GM23338 (cell line): ENCODE measurements at regions not wholly inside any gene's neighbourhood (a gene's known extent, or its start where the extent isn't known, plus 50 kb on each side); places are given as distances from the start of the nearest gene placed in this dataset.
A peak's percentile ranks its signal among the peaks of the same experiment; 100 is the strongest.

ENCODE experiments used
- ATAC-seq: fragments of 200-7000 bp; cut with Tn5 transposase; 3 replicates; pipeline ENCODE4 v1.9.1; 2020
- DNase-seq: peaks from one replicate; pipeline ENCODE4 v3.0.0-alpha.2; 2015; ENCODE audit warnings: low spot score
- H2AFZ ChIP-seq: fragments of 200-600 bp; sonication (generic); 2 replicates; pipeline ENCODE4 v1.8.0; 2016; ENCODE audit warnings: antibody characterized with exemption, mild to moderate bottlenecking, moderate library complexity
- H3F3A ChIP-seq: fragments of 200-600 bp; sonication (generic); replicated peaks from 2 replicates; pipeline ENCODE4 v1.8.0; 2017; ENCODE audit warnings: antibody characterized with exemption, mixed run types, low read depth
- H3K27ac ChIP-seq: fragments of 200-600 bp; sonication (generic); 2 replicates; pipeline ENCODE4 v1.6.1; 2016; ENCODE audit warnings: low read depth
- H3K27me3 ChIP-seq: fragments of 200-600 bp; sonication (generic); 2 replicates; pipeline ENCODE4 v1.8.0; 2016; ENCODE audit warnings: mild to moderate bottlenecking, mixed run types, moderate library complexity; ENCODE audit not compliant: insufficient read depth
- H3K36me3 ChIP-seq: fragments of 200-600 bp; sonication (generic); 2 replicates; pipeline ENCODE4 v1.8.0; 2016; ENCODE audit warnings: mild to moderate bottlenecking; ENCODE audit not compliant: insufficient read depth
- H3K4me1 ChIP-seq: fragments of 200-600 bp; sonication (generic); 2 replicates; pipeline ENCODE4 v1.8.0; 2016; ENCODE audit warnings: mild to moderate bottlenecking, moderate library complexity; ENCODE audit not compliant: insufficient read depth
- H3K4me2 ChIP-seq: fragments of 200-600 bp; sonication (generic); 2 replicates; pipeline ENCODE4 v1.7.1; 2017; ENCODE audit warnings: mixed run types
- H3K4me3 ChIP-seq: fragments of 200-600 bp; sonication (generic); 2 replicates; pipeline ENCODE4 v1.6.1; 2016; ENCODE audit warnings: mixed run types
- H3K79me2 ChIP-seq: fragments of 200-600 bp; sonication (generic); replicated peaks from 2 replicates; pipeline ENCODE4 v1.8.0; 2017; ENCODE audit warnings: mild to moderate bottlenecking; ENCODE audit not compliant: insufficient read depth
- H3K9me2 ChIP-seq: fragments of 200-600 bp; sonication (generic); 2 replicates; pipeline ENCODE4 v1.8.0; 2017; ENCODE audit not compliant: insufficient read depth
- H4K20me1 ChIP-seq: fragments of 200-600 bp; sonication (generic); replicated peaks from 2 replicates; pipeline ENCODE4 v1.8.0; 2017; ENCODE audit warnings: mild to moderate bottlenecking; ENCODE audit not compliant: insufficient read depth
- H3K27ac Mint-ChIP-seq: 2 replicates; pipeline ENCODE4 v1.8.0; 2020; ENCODE audit warnings: inconsistent platforms, mild to moderate bottlenecking, moderate library complexity, mixed read lengths
- H3K27me3 Mint-ChIP-seq: 3 replicates; pipeline ENCODE4 v1.8.0; 2022; ENCODE audit warnings: low read depth, mild to moderate bottlenecking, moderate library complexity, mixed read lengths, inconsistent platforms; ENCODE audit not compliant: insufficient read depth, poor library complexity
- H3K36me3 Mint-ChIP-seq: 3 replicates; pipeline ENCODE4 v1.8.0; 2021; ENCODE audit warnings: low read depth, mild to moderate bottlenecking, inconsistent platforms, moderate library complexity, mixed read lengths
- H3K4me1 Mint-ChIP-seq: 3 replicates; pipeline ENCODE4 v1.8.0; 2020; ENCODE audit warnings: mild to moderate bottlenecking, inconsistent platforms, mixed read lengths
- H3K4me3 Mint-ChIP-seq: 3 replicates; pipeline ENCODE4 v1.8.0; 2021; ENCODE audit warnings: moderate library complexity, mild to moderate bottlenecking, inconsistent platforms, mixed read lengths
- H3K9me3 Mint-ChIP-seq: 3 replicates; pipeline ENCODE4 v1.8.0; 2020; ENCODE audit warnings: moderate library complexity, mild to moderate bottlenecking, inconsistent platforms, mixed read lengths
- CREB1 ChIP-seq: fragments of 250-450 bp; sonication (Bioruptor Pico); IDR thresholded peaks from 2 replicates; pipeline ENCODE4 v1.5.0; 2020; ENCODE audit warnings: low read depth, mild to moderate bottlenecking, moderate library complexity
- EZH2 ChIP-seq: fragments of 200-600 bp; sonication (generic); IDR thresholded peaks from one replicate; pipeline ENCODE4 v1.8.0; 2017; ENCODE audit warnings: antibody characterized with exemption, mild to moderate bottlenecking, low read depth; ENCODE audit not compliant: unreplicated experiment
- JUNB ChIP-seq: IDR thresholded peaks from one replicate; pipeline ENCODE4 v1.6.1; 2016; ENCODE audit warnings: antibody characterized with exemption; ENCODE audit not compliant: unreplicated experiment
- POLR2AphosphoS5 ChIP-seq: IDR thresholded peaks from 2 replicates; pipeline ENCODE4 v1.6.1; 2016; ENCODE audit warnings: antibody characterized with exemption, low read depth
- REST ChIP-seq: IDR thresholded peaks from one replicate; pipeline ENCODE4 v1.6.1; 2018; ENCODE audit warnings: antibody characterized with exemption; ENCODE audit not compliant: unreplicated experiment
- STAT1 ChIP-seq: IDR thresholded peaks from one replicate; pipeline ENCODE4 v1.6.1; 2016; ENCODE audit warnings: antibody characterized with exemption; ENCODE audit not compliant: unreplicated experiment
- TF ChIP-seq, protein P1 (sequence below): IDR thresholded peaks from 2 replicates; pipeline ENCODE4 v1.6.1; 2016; ENCODE audit warnings: antibody characterized with exemption

- no peaks in the 10 kb centered on the region; the same call in 1 of the 2 replicates for H4K20me1 ChIP-seq
- Mint-ChIP-seq H3K4me3 (peak overlapping the region; percentile 57), H3K4me1 (peaks cover 48% of the 10 kb centered on the region), H3K27ac (no peak overlapping the region), H3K27me3 (peaks cover 100% of the 10 kb centered on the region), H3K9me3 (peaks cover 6% of the 10 kb centered on the region; the same call in 1 of the 3 replicates), H3K36me3 (no peaks in the 10 kb centered on the region)
- H3K4me3 ChIP-seq: peak overlapping the region; percentile 60
- H3K9me2 ChIP-seq: no peaks in the 10 kb centered on the region
- no peak overlapping the region for H3K27ac ChIP-seq
- H2AFZ ChIP-seq: no peak overlapping the region
- TF ChIP-seq, protein P1, sequence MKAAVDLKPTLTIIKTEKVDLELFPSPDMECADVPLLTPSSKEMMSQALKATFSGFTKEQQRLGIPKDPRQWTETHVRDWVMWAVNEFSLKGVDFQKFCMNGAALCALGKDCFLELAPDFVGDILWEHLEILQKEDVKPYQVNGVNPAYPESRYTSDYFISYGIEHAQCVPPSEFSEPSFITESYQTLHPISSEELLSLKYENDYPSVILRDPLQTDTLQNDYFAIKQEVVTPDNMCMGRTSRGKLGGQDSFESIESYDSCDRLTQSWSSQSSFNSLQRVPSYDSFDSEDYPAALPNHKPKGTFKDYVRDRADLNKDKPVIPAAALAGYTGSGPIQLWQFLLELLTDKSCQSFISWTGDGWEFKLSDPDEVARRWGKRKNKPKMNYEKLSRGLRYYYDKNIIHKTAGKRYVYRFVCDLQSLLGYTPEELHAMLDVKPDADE: no peak
- TF ChIP-seq STAT1 (no peak), REST (no peak), EZH2 (peak; percentile 60), JUNB (no peak), POLR2AphosphoS5 (no peak)
- H3K79me2 ChIP-seq: no peaks in the 10 kb centered on the region
- H3K4me1 ChIP-seq: peaks cover 51% of the 10 kb centered on the region
- peak overlapping the region; percentile 91 for H3K4me2 ChIP-seq
- peaks cover 31% of the 10 kb centered on the region for H3F3A ChIP-seq
- no peaks in the 10 kb centered on the region; the same call in 1 of the 2 replicates for H3K36me3 ChIP-seq
- ATAC-seq (no peak), DNase-seq (no peak)
- peaks cover 100% of the 10 kb centered on the region for H3K27me3 ChIP-seq
Measured at GRCh38 chr6:41409489-41409888, 74.1 kb downstream of the NCR2 start.

DNA sequence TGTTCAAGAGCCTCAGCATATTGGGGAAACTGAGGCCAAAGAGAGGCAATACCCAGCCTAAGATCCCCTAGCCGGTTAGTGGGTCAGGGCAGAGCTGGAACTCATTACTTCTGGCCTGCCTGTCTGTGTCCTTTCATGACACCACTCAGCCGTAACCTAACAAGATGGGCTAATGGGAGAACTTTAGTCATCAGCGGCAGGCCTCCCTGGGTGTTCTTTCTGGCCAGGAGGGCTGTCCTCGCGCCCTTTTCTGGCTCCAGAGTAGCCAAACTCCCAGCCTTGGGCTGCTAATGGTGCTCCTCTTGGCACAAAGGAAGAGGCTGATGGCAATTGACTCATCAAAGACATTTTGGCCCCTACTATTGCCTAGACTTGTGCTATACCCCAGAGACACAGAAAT is 76.6 kb downstream of the NCR2 start:
- Histone ChIP-seq H3K27me3 (peaks cover 100% of the 10 kb centered on the region), H4K20me1 (no peaks in the 10 kb centered on the region; the same call in 1 of the 2 replicates), H3K27ac (no peak overlapping the region), H3K36me3 (no peaks in the 10 kb centered on the region; the same call in 1 of the 2 replicates), H3K9me2 (no peaks in the 10 kb centered on the region), H3F3A (peaks cover 34% of the 10 kb centered on the region), H3K4me2 (no peak overlapping the region), H3K4me3 (no peak overlapping the region), H3K79me2 (no peaks in the 10 kb centered on the region), H2AFZ (no peak overlapping the region), H3K4me1 (peaks cover 47% of the 10 kb centered on the region; the same call in 1 of the 2 replicates)
- ATAC-seq (no peak), DNase-seq (no peak)
- no peak overlapping the region for H3K27ac Mint-ChIP-seq
- H3K4me3 Mint-ChIP-seq: no peak overlapping the region
- TF ChIP-seq CREB1 (CRISPR knock-in tag): no peak
- TF ChIP-seq EZH2: peak; percentile 6
- TF ChIP-seq POLR2AphosphoS5: no peak
- TF ChIP-seq STAT1: no peak
- H3K4me1 Mint-ChIP-seq: peaks cover 47% of the 10 kb centered on the region
- H3K9me3 Mint-ChIP-seq: no peaks in the 10 kb centered on the region
- no peaks in the 10 kb centered on the region for H3K36me3 Mint-ChIP-seq
- peaks cover 100% of the 10 kb centered on the region for H3K27me3 Mint-ChIP-seq
